Endothelial cell of umbilical vein (primary cell): ENCODE measurements at regions not wholly inside any gene's neighbourhood (a gene's known extent, or its start where the extent isn't known, plus 50 kb on each side); places are given as distances from the start of the nearest gene placed in this dataset.

ENCODE experiments used
- CTCF ChIP-seq, 2 donors: IDR thresholded peaks; 1 replicate in 1 of 2; 2 replicates in 1 of 2; pipeline ENCODE4 v1.5.1; 2011; ENCODE audit warnings: low read length in 2 of 2, mild to moderate bottlenecking in 2 of 2, moderate library complexity in 2 of 2, control low read depth in 1 of 2, inconsistent platforms in 1 of 2, low read depth in 1 of 2; ENCODE audit not compliant: insufficient read depth in 1 of 2; ENCODE audit errors: extremely low read depth in 1 of 2
- EZH2 ChIP-seq: IDR thresholded peaks from 2 replicates; pipeline ENCODE4 v1.6.1; 2012; ENCODE audit warnings: borderline replicate concordance, low read depth, mild to moderate bottlenecking, moderate library complexity, low read length, inconsistent platforms; ENCODE audit not compliant: severe bottlenecking
- POLR2AphosphoS5 ChIP-seq: IDR thresholded peaks from 2 replicates; pipeline ENCODE4 v1.6.1; 2012; ENCODE audit warnings: low read depth, mild to moderate bottlenecking, control low read depth, low read length, moderate library complexity; ENCODE audit not compliant: insufficient read depth

DNA sequence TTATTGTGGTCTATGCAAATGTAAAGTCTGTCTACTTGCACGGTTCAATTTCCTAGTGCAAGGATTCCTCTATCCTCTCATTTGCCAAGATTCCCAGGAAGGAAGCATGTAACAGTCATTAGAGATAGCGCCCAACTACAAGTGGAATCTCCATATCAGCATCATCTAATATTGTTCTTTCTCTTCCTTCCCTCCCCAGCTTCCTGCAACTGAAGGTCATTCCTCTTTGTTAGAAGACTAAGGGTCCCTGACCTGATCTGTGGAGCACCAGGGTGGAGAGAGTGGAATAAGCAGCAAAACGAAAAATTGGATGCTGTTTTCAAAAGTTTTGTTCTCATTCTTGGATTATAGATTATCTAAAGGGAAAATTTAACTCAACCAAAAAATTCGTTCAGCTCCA is 714.0 kb downstream of the DIAPH3 start:
- TF ChIP-seq POLR2AphosphoS5 (peak; percentile 41), EZH2 (no peak), CTCF (IDR thresholded peaks at IDR 0.05; ENCODE audit: extremely low read depth in 1 of 2, insufficient read depth in 1 of 2, low read depth in 1 of 2, low read length in 2 of 2) (no peak)
